Spinal cord (tissue), 9 donors: ENCODE measurements at regions not wholly inside any gene's neighbourhood (a gene's known extent, or its start where the extent isn't known, plus 50 kb on each side); places are given as distances from the start of the nearest gene placed in this dataset.

ENCODE experiments used
- DNase-seq, 6 donors: peaks; one replicate each; pipeline versions ENCODE4 v3.0.0 to v3.0.0-alpha.2; 2013 to 2015; ENCODE audit warnings: low spot score in 6 of 6, low read depth in 4 of 6
- H3K27ac ChIP-seq: one replicate; pipeline ENCODE4 v1.5.1; 2013; ENCODE audit warnings: low read depth, low read length, control low read depth
- H3K27me3 ChIP-seq: one replicate; pipeline ENCODE4 v1.6.1; 2013; ENCODE audit warnings: low read length; ENCODE audit not compliant: control insufficient read depth, insufficient read depth
- H3K36me3 ChIP-seq: one replicate; pipeline ENCODE4 v1.6.1; 2013; ENCODE audit warnings: low read length; ENCODE audit not compliant: control insufficient read depth, insufficient read depth
- H3K4me1 ChIP-seq: one replicate; pipeline ENCODE4 v1.6.1; 2013; ENCODE audit warnings: low read length; ENCODE audit not compliant: control insufficient read depth, insufficient read depth
- H3K4me3 ChIP-seq: one replicate; pipeline ENCODE4 v1.5.1; 2013; ENCODE audit warnings: low read depth, low read length, control low read depth
- H3K9me3 ChIP-seq: one replicate; pipeline ENCODE4 v1.6.1; 2013; ENCODE audit warnings: low read length; ENCODE audit not compliant: control insufficient read depth, insufficient read depth
- WGBS: methylation state at CpG from one replicate; pipeline ENCODE4 v1.1.5; 2013; ENCODE audit warnings: missing lambda C conversion rate; ENCODE audit not compliant: insufficient coverage; 5-methylcytosine and 5-hydroxymethylcytosine counted together
- donor health status: healthy.

DNA sequence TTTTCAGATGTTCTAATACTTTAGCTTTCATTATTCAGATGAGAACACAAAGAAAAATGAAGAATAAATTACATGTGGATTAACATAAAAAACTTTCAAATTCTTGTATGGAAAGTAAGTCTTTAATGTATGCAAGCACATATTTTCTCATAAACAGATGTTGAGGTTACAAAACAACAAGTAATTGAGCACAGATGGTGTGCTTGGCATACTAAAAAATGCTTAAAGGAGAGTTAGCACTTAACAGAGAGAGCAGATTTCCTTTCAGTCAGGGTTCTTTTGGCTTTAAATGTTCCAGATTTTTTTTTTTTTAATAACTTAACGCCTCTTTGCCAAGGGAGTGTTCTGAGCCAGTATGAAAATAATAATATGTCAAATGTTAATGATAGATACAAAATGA, 96.0 kb downstream of the RASSF9 start:
- H3K4me3 ChIP-seq: no peak overlapping the region
- no CpG with 5 or more reads among the region's 1 CpG for WGBS
- no peak overlapping the region for H3K27ac ChIP-seq
- peak in 2 of 6 donors; percentile 77 to 84 for DNase-seq
- no peaks in the 10 kb centered on the region for H3K36me3 ChIP-seq
- H3K9me3 ChIP-seq: no peaks in the 10 kb centered on the region
- H3K4me1 ChIP-seq: no peaks in the 10 kb centered on the region
- H3K27me3 ChIP-seq: no peaks in the 10 kb centered on the region

DNA sequence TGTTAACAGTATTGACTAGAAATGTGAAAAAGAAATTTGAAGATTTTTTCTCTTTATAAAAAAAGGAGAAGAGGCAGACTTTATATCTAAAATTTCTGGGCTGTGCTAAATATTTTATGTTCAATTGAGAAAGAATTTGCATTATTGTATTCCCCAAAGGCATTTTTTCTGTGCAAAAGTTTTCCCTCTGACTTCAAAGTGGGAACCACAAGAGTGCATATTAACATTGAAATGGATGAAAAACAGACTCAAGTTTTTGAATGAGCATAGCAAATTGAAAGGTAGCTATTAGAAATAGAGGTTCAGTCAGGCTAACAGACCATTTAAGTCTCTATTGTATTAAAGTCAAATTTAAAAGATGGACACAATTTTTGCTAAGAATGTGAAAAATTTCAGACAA, 95.2 kb downstream of the RASSF9 start:
- H3K9me3 ChIP-seq: no peaks in the 10 kb centered on the region
- H3K27ac ChIP-seq: no peak overlapping the region

DNA sequence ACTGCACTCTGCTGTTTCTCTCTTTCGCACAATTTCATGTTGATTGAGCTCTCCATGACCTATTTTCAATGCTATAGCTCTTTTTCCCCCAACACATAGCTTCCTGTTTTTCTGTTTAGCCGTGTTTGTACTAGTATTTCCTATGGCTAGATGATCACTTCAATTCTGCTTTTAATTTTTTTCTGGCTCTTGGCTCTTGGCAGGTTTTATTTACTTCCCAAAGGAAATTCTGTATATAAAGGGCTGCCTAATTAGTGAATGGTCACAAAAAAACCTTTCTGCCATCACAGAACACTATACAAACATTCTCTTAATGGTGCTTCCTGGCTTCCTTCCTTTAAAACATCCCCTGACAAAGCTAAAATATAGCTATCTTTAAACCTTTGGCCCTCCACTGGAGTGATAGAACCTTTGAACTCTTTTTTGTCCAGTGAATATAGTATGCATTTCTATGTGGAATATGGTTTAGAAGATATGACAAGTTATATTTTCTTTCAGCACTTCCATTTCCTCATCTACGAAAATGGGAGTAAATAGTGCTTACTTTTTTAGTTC, 88.2 kb downstream of the RASSF9 start:
- Histone ChIP-seq H3K27ac (no peak overlapping the region), H3K4me3 (no peak overlapping the region), H3K36me3 (no peaks in the 10 kb centered on the region), H3K9me3 (no peaks in the 10 kb centered on the region), H3K27me3 (no peaks in the 10 kb centered on the region), H3K4me1 (no peaks in the 10 kb centered on the region)
- DNase-seq: peak in 2 of 6 donors; percentile 4 to 28
- WGBS: no CpG with 5 or more reads among the region's 3 CpGs

More for the DNA sequence above, 95.2 kb downstream of the RASSF9 start:
- Histone ChIP-seq H3K27me3 (no peaks in the 10 kb centered on the region), H3K36me3 (no peaks in the 10 kb centered on the region), H3K4me3 (no peak overlapping the region), H3K4me1 (no peaks in the 10 kb centered on the region)
- DNase-seq: no peak
